Adipocyte (in vitro differentiated cells): ENCODE measurements at regions not wholly inside any gene's neighbourhood (a gene's known extent, or its start where the extent isn't known, plus 50 kb on each side); places are given as distances from the start of the nearest gene placed in this dataset.

Experiments
- DNase-seq: peaks from one replicate; pipeline ENCODE4 v3.0.0-alpha.2; 2015; ENCODE audit warnings: low read depth
- H3K27me3 ChIP-seq: replicated peaks from 2 replicates; pipeline ENCODE4 v1.7.0; 2013; ENCODE audit warnings: mild to moderate bottlenecking, low read length, moderate library complexity; ENCODE audit not compliant: control insufficient read depth, insufficient read depth
- H3K36me3 ChIP-seq: 2 replicates; pipeline ENCODE4 v1.7.0; 2013; ENCODE audit warnings: low read length, mild to moderate bottlenecking, moderate library complexity; ENCODE audit not compliant: control insufficient read depth, insufficient read depth, severe bottlenecking
- H3K4me1 ChIP-seq: 2 replicates; pipeline ENCODE4 v1.7.0; 2013; ENCODE audit warnings: mild to moderate bottlenecking, low read length, moderate library complexity; ENCODE audit not compliant: control insufficient read depth, insufficient read depth
- H3K4me3 ChIP-seq: 2 replicates; pipeline ENCODE4 v1.7.0; 2013; ENCODE audit warnings: mild to moderate bottlenecking, low read length, moderate library complexity
- H3K9ac ChIP-seq: 2 replicates; pipeline ENCODE4 v1.7.0; 2013; ENCODE audit warnings: mild to moderate bottlenecking, low read length, moderate library complexity
- H3K9me3 ChIP-seq: 2 replicates; pipeline ENCODE4 v1.7.0; 2013; ENCODE audit warnings: mild to moderate bottlenecking, low read length, moderate library complexity; ENCODE audit not compliant: control insufficient read depth

DNA sequence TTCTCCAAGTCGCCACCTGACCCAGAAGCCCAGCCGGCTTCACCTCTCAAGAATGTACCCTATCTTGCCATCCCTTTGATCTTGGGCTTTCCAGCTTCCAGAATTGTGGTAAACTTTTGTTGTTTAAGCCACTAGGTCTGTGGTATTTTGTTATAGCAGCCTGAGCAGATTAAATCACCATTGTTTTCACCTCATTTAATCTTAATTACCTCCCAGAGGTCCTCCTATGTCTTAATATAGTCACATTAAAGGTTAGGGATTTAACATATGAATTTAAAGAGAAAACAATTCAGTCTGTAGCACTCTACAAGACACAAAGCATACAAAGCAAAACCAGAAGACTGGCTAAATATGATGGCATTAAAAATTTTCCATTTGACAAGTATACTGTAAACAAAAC is 123.4 kb upstream of the CADM2 start:
- Histone ChIP-seq H3K36me3 (no peaks in the 10 kb centered on the region), H3K4me1 (no peaks in the 10 kb centered on the region), H3K9ac (no peak overlapping the region), H3K9me3 (peaks cover 3% of the 10 kb centered on the region), H3K27me3 (no peaks in the 10 kb centered on the region), H3K4me3 (no peak overlapping the region)
- no peak for DNase-seq

DNA sequence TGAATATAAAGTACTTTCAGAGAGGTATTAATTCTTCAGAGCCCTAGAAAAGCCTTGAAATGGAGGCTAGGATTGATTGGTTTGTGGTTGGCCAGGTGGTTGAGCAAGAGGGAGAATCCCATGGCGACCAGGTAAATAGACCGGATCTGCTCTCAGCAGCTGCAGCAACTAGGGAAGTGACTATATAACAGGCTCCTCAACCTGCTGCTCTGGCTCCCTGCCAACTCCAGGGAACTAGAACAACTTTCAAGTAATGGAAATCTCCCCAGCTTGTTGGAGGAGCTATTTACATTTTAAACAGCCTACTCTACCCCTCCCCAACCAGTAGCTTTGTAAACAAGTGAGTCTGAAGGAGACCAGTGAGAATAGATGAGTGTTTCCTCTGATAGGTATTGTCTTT is 121.8 kb upstream of the CADM2 start:
- Histone ChIP-seq H3K36me3 (no peaks in the 10 kb centered on the region), H3K9me3 (peaks cover 3% of the 10 kb centered on the region), H3K4me1 (no peaks in the 10 kb centered on the region), H3K9ac (no peak overlapping the region), H3K27me3 (no peaks in the 10 kb centered on the region), H3K4me3 (no peak overlapping the region)
- no peak for DNase-seq

DNA sequence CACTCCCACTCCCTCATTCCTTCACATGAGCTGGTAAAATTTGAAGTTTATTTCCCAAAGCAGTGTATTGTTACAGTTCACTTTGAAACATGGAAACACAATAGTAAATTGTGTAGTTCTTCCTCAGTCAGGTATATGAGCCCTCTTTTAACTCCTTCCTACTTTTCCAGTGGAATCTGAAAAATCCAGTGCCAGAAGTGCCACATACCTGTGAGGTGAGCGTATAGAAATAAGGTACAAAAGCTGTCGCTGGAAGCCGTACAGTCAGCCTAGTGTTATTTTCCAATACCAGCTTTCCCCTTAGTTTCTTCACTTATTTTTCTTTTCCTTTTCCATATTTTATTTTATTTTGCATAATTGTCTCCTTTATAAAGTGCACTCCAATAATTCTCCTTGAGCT is 81.7 kb upstream of the CADM2 start:
- H3K4me3 ChIP-seq = no peak overlapping the region
- no peaks in the 10 kb centered on the region for H3K27me3 ChIP-seq
- no peaks in the 10 kb centered on the region for H3K36me3 ChIP-seq
- no peaks in the 10 kb centered on the region for H3K9me3 ChIP-seq
- no peaks in the 10 kb centered on the region for H3K4me1 ChIP-seq
- H3K9ac ChIP-seq = no peak overlapping the region
- no peak for DNase-seq

DNA sequence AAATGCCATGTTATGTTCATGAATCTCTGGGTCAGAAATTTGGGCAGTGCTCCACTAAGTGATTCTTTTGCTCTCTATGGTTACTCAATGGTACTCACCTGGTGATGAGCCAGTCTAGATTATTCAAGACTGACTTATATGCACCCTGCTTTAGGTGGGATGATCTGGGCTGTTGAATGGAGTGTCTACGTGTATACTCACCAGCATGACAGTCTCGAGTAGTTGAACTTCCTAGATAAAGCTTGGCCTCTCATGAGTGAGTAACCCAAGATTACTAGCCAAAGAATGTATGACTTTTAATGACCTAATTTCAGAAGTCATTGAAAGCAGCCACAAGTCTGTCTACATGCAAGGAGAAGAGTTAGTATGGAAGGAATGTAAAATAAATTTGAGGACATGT is 77.5 kb upstream of the CADM2 start:
- no peak for DNase-seq
- Histone ChIP-seq H3K4me3 (no peak overlapping the region), H3K9ac (no peak overlapping the region), H3K27me3 (no peaks in the 10 kb centered on the region), H3K36me3 (no peaks in the 10 kb centered on the region), H3K9me3 (no peaks in the 10 kb centered on the region), H3K4me1 (no peaks in the 10 kb centered on the region)

DNA sequence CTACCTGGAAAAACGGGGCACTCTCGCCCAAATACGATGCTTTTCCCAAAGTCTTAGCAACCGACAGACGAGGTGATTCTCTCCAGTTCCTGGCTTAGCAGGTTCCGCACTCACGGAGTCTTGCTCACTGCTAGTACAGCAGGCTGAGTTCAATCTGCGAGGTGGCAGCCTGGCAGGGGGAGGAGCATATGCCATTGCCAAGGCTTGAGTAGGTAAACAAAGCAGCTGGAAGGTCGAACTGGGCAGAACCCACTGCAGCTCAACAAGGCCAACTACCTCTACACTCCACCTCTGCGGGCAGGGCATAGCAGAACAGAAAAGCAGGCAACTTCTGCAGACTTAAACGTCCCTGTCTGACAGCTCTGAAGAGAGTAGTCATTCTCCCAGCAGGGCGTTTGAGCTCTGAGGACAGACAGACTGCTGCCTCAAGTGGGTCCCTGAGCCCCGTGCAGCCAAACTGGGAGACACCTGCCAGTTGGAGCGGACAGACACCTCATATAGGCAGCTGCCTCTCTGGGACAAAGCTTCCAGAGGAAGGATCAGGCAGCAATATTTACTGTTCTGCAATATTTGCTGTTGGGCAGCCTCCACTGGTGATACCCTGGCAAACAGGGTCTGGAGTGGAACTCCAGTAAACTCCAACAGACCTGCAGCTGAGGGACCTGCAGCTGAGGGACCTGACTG is 73.4 kb upstream of the CADM2 start:
- no peak for DNase-seq
- no peak overlapping the region for H3K4me3 ChIP-seq
- no peaks in the 10 kb centered on the region for H3K4me1 ChIP-seq

DNA sequence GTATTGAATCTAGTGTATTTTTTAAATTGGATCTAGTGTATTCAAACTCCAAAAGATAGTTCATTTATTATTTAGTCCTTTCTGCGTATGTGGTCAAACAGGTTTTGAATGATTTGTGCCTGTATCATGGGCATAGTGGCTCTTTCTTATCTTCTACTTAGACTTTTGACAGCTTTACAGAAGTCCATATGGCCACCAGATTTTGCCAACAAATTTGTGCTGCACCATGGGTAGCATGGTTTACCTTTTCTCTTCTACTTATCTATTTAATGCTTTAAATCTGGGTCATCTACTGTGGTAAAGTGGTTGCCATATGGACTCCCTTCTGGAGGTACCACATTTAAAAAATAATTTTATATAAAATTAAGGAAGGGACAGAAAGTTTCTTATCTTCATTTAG is 66.9 kb upstream of the CADM2 start:
- Histone ChIP-seq H3K9ac (no peak overlapping the region), H3K4me1 (no peaks in the 10 kb centered on the region)
- no peak for DNase-seq

More for the DNA sequence above, 73.4 kb upstream of the CADM2 start:
- Histone ChIP-seq H3K9ac (no peak overlapping the region), H3K27me3 (no peaks in the 10 kb centered on the region), H3K9me3 (no peaks in the 10 kb centered on the region), H3K36me3 (no peaks in the 10 kb centered on the region)

DNA sequence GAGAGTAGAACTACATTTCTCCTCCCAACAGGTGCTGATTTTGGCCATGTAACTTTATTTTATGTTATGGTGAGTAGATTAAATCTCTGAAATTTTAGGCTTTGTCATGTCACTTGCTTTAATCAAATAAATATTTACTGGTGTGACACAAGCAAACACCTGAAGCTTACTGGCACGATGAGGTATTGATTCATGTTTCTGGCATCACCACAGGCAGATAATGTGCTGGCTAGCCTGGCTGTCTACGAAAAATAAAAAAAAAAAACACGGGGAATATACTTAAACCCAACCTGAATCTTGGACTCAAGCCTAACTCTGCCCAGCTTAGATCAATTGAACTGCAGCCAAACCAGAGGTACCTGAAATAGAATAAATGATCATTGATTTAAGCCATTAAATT is 65.6 kb upstream of the CADM2 start:
- no peak overlapping the region for H3K4me3 ChIP-seq
- no peaks in the 10 kb centered on the region for H3K36me3 ChIP-seq
- no peak for DNase-seq
- no peak overlapping the region for H3K9ac ChIP-seq
- no peaks in the 10 kb centered on the region for H3K27me3 ChIP-seq
- peaks cover 22% of the 10 kb centered on the region for H3K9me3 ChIP-seq
- H3K4me1 ChIP-seq = no peaks in the 10 kb centered on the region

More for the DNA sequence above, 66.9 kb upstream of the CADM2 start:
- Histone ChIP-seq H3K27me3 (no peaks in the 10 kb centered on the region), H3K9me3 (peaks cover 11% of the 10 kb centered on the region), H3K36me3 (no peaks in the 10 kb centered on the region), H3K4me3 (no peak overlapping the region)

DNA sequence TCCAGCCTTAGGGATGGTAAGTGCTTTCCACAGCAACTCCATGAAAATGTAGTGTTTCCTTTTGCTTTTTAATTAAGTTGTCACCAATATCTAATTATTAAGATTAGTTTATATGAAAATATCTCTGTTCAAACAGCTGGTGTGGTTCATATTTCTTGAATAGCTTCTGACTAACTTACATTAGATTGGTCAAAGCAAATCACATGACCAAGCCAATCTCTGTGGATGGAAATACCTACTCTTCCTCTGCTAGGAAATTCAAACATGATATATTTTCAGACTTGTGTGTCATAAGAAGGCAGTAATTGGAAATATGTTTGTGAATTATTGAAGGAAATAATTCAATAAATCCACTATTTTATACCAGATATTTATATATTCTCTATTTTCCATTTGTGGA is 54.6 kb upstream of the CADM2 start:
- no peak for DNase-seq
- no peak overlapping the region for H3K4me3 ChIP-seq
- no peak overlapping the region for H3K9ac ChIP-seq
- H3K27me3 ChIP-seq = no peaks in the 10 kb centered on the region
- no peaks in the 10 kb centered on the region for H3K9me3 ChIP-seq
- H3K36me3 ChIP-seq = no peaks in the 10 kb centered on the region
- no peaks in the 10 kb centered on the region for H3K4me1 ChIP-seq

DNA sequence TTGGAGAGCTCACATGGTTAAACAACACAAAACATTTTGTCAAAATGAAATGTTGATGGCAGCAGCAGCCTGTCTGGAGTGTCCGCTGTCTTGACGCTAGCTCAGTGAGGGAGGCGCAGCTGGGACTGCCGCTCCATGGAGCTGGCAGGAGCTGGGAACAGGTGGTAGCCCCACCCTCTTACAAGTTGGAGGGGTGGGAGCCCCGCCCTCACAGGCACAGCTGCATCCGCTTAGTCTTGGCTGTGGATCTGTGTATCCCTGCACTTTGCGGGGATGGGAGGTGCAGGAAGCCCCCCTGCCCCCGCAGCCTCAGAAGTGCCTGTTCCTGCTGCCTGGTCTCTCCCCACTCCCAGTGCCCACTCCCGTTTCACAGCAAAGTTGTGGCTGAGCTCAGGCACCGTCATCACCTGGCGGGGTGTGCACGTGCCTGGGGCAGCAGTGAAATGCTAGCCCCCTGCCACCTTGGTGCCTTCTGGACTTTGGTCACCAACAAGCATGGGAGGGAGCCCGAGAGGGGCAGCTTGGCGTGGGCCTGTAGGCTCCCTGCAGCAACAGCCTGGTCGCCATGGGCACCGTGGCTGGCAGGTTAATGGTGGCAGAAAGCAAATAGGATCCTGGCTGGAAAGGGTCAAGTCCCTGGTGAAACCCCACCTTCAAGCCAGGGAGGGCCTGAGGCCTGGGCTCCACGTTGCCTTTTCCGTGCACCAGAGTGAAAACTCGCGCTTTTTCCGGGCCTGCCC is 53.8 kb upstream of the CADM2 start:
- no peak overlapping the region for H3K9ac ChIP-seq
- H3K4me3 ChIP-seq = no peak overlapping the region
- no peaks in the 10 kb centered on the region for H3K9me3 ChIP-seq
- no peaks in the 10 kb centered on the region for H3K4me1 ChIP-seq
- H3K27me3 ChIP-seq = no peaks in the 10 kb centered on the region
- no peaks in the 10 kb centered on the region for H3K36me3 ChIP-seq
- no peak for DNase-seq

DNA sequence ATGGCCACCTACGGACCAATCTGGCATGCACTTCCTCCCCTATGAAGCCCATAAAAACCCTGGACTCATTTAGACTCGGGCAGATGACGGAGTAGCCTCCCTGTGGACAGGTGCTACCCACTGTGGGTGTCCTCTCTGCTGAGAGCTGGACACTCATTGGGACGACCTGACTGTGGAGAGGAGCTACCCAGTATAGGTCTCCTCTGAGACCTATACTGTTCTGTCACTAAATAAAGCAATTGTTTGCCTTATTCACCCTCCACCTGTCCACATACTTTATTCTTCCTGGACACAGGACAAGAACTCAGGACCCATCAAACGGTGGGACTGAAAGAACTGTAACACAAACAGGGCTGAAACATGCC is 53.3 kb upstream of the CADM2 start:
- no peaks in the 10 kb centered on the region for H3K4me1 ChIP-seq
- no peaks in the 10 kb centered on the region for H3K36me3 ChIP-seq
- H3K9ac ChIP-seq = no peak overlapping the region
- DNase-seq = no peak
- no peaks in the 10 kb centered on the region for H3K27me3 ChIP-seq
- no peak overlapping the region for H3K4me3 ChIP-seq
- H3K9me3 ChIP-seq = no peaks in the 10 kb centered on the region

DNA sequence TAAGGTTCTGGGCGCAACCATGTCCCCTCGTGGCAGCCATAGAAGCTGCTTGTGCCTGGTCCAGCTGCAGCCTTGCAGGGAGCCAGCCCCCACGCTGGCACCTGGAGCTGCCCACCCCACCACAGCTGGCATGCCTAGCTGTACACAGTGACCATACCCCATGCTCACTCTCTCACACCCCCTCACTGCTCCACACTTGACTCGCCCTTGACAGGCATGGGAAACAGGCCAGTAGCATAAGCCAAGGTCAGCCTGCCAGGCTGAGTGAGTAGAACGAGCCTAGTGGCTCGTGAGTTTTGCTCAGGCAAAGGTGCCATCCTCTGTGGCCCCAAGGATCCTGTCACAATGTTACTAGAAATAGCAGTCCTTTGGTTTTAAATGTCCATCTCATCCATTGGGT is 52.7 kb upstream of the CADM2 start:
- H3K4me1 ChIP-seq = no peaks in the 10 kb centered on the region
- no peaks in the 10 kb centered on the region for H3K36me3 ChIP-seq
- H3K9me3 ChIP-seq = no peaks in the 10 kb centered on the region
- DNase-seq = no peak
- H3K27me3 ChIP-seq = no peaks in the 10 kb centered on the region
- no peak overlapping the region for H3K4me3 ChIP-seq
- no peak overlapping the region for H3K9ac ChIP-seq
